Neural cell (in vitro differentiated cells): ENCODE measurements at regions not wholly inside any gene's neighbourhood (a gene's known extent, or its start where the extent isn't known, plus 50 kb on each side); places are given as distances from the start of the nearest gene placed in this dataset.

Experiments
- CTCF ChIP-seq: fragments of 450-650 bp; IDR thresholded peaks from 2 replicates; pipeline ENCODE4 v1.5.1; 2014; ENCODE audit warnings: antibody characterized with exemption, mild to moderate bottlenecking, moderate library complexity; ENCODE audit not compliant: poor library complexity, severe bottlenecking
- EP300 ChIP-seq: fragments of 450-650 bp; conservative IDR thresholded peaks from 2 replicates; pipeline ENCODE4 v1.6.1; 2014; ENCODE audit warnings: antibody characterized with exemption, mild to moderate bottlenecking, moderate library complexity; ENCODE audit not compliant: poor library complexity, severe bottlenecking
- EZH2 ChIP-seq: fragments of 200-600, 300-800 bp; shearing (Covaris generic), sonication (generic); IDR thresholded peaks from 2 replicates; pipeline ENCODE4 v1.6.1; 2014; ENCODE audit warnings: antibody characterized with exemption, low read length, borderline replicate concordance, mild to moderate bottlenecking; ENCODE audit not compliant: insufficient read depth, poor library complexity, severe bottlenecking
- POLR2AphosphoS5 ChIP-seq: IDR thresholded peaks from 2 replicates; pipeline ENCODE4 v1.6.1; 2012
- RAD21 ChIP-seq: fragments of 450-650 bp; conservative IDR thresholded peaks from 2 replicates; pipeline ENCODE4 v1.6.1; 2014; ENCODE audit warnings: antibody characterized with exemption, mild to moderate bottlenecking, moderate library complexity
- REST ChIP-seq: IDR thresholded peaks from 2 replicates; pipeline ENCODE4 v1.6.1; 2012; ENCODE audit warnings: borderline replicate concordance
- TAF1 ChIP-seq: IDR thresholded peaks from 2 replicates; pipeline ENCODE4 v1.6.1; 2012; ENCODE audit warnings: low read depth

GRCh38 chr12:113537751-113538087 lies 66.0 kb upstream of the LHX5 start:
- TF ChIP-seq EP300 = no peak
- no peak for TF ChIP-seq CTCF
- TF ChIP-seq REST = no peak
- TF ChIP-seq POLR2AphosphoS5 = no peak
- TF ChIP-seq TAF1 = no peak
- no peak for TF ChIP-seq EZH2
- TF ChIP-seq RAD21 = no peak
